GM18861 (cell line): ENCODE measurements at regions not wholly inside any gene's neighbourhood (a gene's known extent, or its start where the extent isn't known, plus 50 kb on each side); places are given as distances from the start of the nearest gene placed in this dataset.
"Not testable (repeated sequence)": the region's sequence is repeated elsewhere in the genome, so short reads cannot be mapped to it uniquely, and the experiment has no call there.

Experiments used
- ATAC-seq: cut with Tn5 transposase; IDR thresholded peaks from one replicate; pipeline ENCODE4 v1.9.1; 2021; ENCODE audit not compliant: unreplicated experiment

DNA sequence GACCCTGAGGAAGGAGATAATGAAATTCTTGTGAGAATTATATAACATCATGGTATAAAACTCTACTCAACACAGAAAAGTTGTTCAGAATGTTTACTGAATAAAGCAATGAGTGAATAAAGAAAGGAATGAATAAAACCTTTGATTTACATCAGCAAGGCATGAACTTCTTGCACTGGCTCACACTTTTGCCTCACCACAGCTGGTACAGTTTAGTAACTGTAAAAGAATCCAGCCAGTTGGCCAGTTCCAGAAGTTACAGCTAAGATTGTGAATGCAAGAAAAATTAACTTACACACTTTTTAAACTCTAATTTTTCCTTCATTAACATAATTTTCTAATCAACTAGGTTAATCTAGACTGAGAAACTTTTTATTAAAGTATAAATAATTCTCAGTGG is 490.9 kb downstream of the NFIB start:
- no peak for ATAC-seq

DNA sequence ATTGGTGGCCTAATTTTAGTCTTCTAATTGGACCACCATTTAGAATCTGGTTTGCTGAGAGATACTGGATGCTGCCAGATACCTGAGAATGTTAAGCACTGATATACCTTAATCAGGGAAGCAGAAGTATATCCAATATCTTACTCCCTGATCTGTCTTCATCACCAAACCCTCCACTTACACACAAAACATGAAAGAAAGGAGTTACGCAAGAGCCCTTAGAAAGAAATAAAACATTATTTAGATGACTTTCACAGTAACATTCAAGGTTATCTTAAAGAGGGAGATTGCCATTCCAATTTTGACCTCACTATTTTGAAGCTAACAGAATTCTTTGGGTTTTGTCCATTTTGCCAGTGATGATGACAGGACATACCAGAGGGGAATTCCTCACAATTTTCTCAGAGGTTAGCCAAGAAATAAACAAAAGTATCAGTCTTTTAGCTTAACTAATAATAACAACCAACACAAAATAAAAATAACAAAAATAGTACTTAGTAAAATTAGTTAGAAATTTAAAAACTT is 496.1 kb downstream of the NFIB start:
- ATAC-seq, result no peak

DNA sequence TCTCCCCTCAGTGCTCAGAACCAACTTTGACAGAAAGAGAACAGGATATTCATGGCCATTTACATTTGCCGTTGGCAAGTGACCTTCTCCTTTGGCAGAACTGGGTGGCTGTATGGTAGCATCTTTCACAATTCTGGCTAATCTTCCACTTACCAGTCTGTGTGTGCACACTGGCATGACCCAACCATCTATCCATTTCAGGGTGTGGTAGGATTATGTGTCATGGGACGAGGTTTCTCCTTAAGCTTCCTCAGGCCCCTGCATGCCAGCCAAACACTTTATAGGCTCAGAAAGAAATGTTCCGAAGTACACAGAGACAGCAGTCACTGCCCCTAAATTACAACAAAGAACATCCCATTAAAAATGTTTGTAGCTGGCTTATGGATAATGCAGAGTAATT is 497.1 kb downstream of the NFIB start:
- no peak for ATAC-seq

DNA sequence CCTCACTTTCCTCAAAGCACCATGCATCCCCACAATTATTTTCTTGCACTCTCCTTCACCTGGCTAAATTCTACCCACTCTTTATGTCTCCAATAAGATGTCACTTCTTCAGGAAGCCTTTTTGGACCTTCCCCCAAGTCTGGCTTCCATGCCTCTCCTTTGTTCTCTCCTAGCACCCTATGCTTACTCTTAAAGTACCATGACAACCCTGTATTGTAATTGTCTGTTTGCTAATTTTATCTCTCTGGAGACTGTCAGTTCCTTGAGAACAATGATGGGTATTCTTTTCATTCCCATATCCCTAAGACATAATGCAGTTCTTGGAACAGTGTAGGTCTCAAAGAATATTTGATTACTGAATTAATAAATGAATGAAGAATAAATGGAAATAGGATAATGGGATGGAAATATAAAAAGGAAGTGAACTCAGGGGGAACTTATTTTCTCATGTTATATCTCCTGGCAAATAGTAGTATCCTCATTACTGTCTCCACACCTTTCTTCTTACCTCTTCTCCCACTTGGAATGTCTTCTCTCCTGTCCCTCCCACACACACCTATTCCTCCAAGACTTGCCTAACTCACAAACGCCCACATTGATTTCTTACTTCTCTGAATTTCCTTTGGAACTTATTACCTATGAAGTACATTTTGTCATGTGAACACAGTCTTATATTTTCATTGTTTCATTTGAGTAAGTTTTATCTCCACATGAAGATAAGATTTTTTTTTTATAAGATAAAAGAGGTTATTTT is 499.1 kb downstream of the NFIB start:
- ATAC-seq, result no peak

- no peak for ATAC-seq
Measured at GRCh38 chr9:13811876-13812275, 502.1 kb downstream of the NFIB start.

- no peak for ATAC-seq
Measured at GRCh38 chr9:13810510-13810909, 503.4 kb downstream of the NFIB start.

DNA sequence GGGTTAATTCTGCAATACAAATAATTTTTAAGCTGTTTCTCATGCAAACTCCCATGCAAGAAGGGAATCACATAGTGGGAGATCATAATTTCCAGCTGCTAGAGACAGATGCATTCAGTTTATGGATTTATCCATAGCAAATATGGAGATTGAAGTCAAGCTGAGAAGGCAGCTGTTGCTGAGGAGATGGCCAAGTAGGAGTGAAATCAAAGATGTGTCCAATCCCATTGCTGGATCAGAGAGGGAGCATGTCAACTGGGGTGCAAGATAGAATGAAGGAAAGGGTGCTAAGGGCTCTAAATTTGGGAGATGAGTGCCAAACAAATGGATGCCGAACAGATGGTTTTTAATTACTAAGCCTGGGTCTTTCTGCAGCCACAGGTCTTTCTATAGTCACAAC is 504.5 kb downstream of the NFIB start:
- ATAC-seq, result no peak

GRCh38 chr9:13807118-13807517 is 506.8 kb downstream of the NFIB start:
- no peak for ATAC-seq

- ATAC-seq, result no peak
Measured at GRCh38 chr9:13806714-13807113, 507.2 kb downstream of the NFIB start.

- ATAC-seq, result no peak
Measured at GRCh38 chr9:13805546-13805945, 508.4 kb downstream of the NFIB start.

GRCh38 chr9:13804532-13804931 is 509.4 kb downstream of the NFIB start:
- no peak for ATAC-seq

- ATAC-seq, result no peak
Measured at GRCh38 chr9:13800776-13801175, 513.2 kb downstream of the NFIB start.

- ATAC-seq, result not testable (repeated sequence)
Measured at GRCh38 chr9:13797701-13798100, 516.2 kb downstream of the NFIB start.

DNA sequence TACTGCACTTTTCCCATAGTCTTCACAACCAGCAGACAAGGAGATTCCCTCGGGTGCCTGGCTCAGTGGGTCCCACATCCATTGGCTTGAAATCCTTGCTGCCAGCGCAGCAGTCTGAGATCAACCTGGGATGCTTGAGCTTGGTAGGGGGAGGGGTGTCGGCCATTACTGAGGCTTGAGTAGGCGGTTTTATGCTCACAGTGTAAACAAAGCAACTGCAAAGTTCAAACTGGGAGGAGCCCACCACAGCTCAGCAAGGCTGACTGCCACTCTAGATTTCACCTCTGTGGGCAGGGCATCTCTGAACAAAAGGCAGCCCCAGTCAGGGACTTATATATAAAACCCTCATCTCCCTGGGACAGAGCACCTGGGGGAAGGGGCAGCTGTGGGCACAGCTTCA is 512.3 kb upstream of the MPDZ start:
- ATAC-seq, result no peak

GRCh38 chr9:13790055-13790454 is 510.6 kb upstream of the MPDZ start:
- no peak for ATAC-seq

GRCh38 chr9:13787234-13787833 is 507.8 kb upstream of the MPDZ start:
- ATAC-seq, result no peak

GRCh38 chr9:13786711-13787110 is 507.2 kb upstream of the MPDZ start:
- ATAC-seq, result no peak

GRCh38 chr9:13786131-13786530 is 506.6 kb upstream of the MPDZ start:
- ATAC-seq, result no peak

- ATAC-seq, result no peak
Measured at GRCh38 chr9:13779106-13779505, 499.6 kb upstream of the MPDZ start.

- no peak for ATAC-seq
Measured at GRCh38 chr9:13778631-13779030, 499.1 kb upstream of the MPDZ start.

GRCh38 chr9:13770956-13771355 is 491.5 kb upstream of the MPDZ start:
- no peak for ATAC-seq

DNA sequence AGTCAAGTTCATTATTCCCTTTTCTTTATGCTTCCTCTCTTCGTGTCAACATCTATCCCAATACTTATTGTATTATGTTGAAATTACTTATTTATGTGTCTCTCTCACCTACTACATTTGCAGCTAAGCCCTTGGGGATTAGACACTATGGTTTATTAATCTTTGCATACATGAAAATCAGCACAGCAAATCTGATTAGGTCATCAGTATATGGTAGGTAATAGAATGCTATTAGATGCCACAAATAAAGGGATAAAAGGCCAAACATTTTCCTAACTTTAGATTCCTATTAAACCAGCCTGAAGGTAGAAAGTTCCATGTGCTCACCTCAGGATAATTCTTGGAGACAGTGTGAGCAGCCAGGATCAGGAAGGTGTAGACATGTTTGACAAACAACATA is 490.1 kb upstream of the MPDZ start:
- ATAC-seq, result no peak

GRCh38 chr9:13769006-13769405 is 489.5 kb upstream of the MPDZ start:
- no peak for ATAC-seq
